IMR-90 (cell line): ENCODE measurements at regions not wholly inside any gene's neighbourhood (a gene's known extent, or its start where the extent isn't known, plus 50 kb on each side); places are given as distances from the start of the nearest gene placed in this dataset.

Experiments used
- CEBPB ChIP-seq: IDR thresholded peaks from 2 replicates; pipeline ENCODE4 v1.6.1; 2012; ENCODE audit warnings: low read depth, low read length, improper control_type of control experiment
- FOS ChIP-seq: fragments of 150-350 bp; IDR thresholded peaks from 2 replicates; pipeline ENCODE4 v1.6.1; 2016; ENCODE audit warnings: low read depth, low read length
- MAFK ChIP-seq: IDR thresholded peaks from 2 replicates; pipeline ENCODE4 v1.6.1; 2012; ENCODE audit warnings: low read depth, low read length, improper control_type of control experiment
- MAZ ChIP-seq: IDR thresholded peaks from 2 replicates; pipeline ENCODE4 v1.6.1; 2012; ENCODE audit warnings: low read depth, mild to moderate bottlenecking, low read length, improper control_type of control experiment, moderate library complexity, borderline replicate concordance
- MXI1 ChIP-seq: IDR thresholded peaks from 2 replicates; pipeline ENCODE4 v1.6.1; 2012; ENCODE audit warnings: low read depth, mild to moderate bottlenecking, low read length, moderate library complexity, borderline replicate concordance
- NFE2L2 ChIP-seq: fragments of 150-350 bp; IDR thresholded peaks from 2 replicates; pipeline ENCODE4 v1.6.1; 2016; ENCODE audit warnings: low read depth, mild to moderate bottlenecking, low read length
- POLR2A ChIP-seq: IDR thresholded peaks from 2 replicates; pipeline ENCODE4 v1.6.1; 2012; ENCODE audit warnings: mild to moderate bottlenecking, low read depth, low read length
- RAD21 ChIP-seq: IDR thresholded peaks from 2 replicates; pipeline ENCODE4 v1.6.1; 2012; ENCODE audit warnings: low read length, improper control_type of control experiment
- TF ChIP-seq, protein P1 (sequence below): conservative IDR thresholded peaks from 2 replicates; pipeline ENCODE4 v1.5.1; 2012; ENCODE audit warnings: mild to moderate bottlenecking, low read depth, low read length, improper control_type of control experiment
- TF ChIP-seq, protein P2 (sequence below): fragments of 150-350 bp; IDR thresholded peaks from 2 replicates; pipeline ENCODE4 v1.6.1; 2017; ENCODE audit warnings: mild to moderate bottlenecking, antibody characterized with exemption, low read length, low read depth

DNA sequence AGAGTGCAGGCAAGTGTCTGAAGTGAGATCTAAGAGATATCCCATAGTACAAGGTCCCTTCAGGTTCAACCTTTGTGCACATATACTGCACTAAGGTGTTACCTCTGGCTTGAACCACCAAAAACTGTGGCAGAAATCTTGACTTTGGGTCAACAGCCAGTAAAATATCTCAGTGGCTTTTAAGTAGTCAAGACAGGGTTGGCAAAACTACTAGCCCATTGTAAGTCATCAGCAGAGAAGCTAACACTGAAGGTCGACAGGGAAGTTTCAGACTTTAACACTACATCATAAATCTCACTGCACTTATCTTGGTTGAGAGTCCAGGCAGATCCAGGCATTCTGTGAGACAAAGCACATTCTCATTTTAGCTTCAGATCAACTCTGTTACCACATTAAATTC is 1684.7 kb downstream of the HACE1 start:
- TF ChIP-seq, protein P1, sequence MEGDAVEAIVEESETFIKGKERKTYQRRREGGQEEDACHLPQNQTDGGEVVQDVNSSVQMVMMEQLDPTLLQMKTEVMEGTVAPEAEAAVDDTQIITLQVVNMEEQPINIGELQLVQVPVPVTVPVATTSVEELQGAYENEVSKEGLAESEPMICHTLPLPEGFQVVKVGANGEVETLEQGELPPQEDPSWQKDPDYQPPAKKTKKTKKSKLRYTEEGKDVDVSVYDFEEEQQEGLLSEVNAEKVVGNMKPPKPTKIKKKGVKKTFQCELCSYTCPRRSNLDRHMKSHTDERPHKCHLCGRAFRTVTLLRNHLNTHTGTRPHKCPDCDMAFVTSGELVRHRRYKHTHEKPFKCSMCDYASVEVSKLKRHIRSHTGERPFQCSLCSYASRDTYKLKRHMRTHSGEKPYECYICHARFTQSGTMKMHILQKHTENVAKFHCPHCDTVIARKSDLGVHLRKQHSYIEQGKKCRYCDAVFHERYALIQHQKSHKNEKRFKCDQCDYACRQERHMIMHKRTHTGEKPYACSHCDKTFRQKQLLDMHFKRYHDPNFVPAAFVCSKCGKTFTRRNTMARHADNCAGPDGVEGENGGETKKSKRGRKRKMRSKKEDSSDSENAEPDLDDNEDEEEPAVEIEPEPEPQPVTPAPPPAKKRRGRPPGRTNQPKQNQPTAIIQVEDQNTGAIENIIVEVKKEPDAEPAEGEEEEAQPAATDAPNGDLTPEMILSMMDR, result no peak
- TF ChIP-seq MXI1 (no peak), RAD21 (no peak), POLR2A (no peak), MAFK (no peak), NFE2L2 (no peak), CEBPB (no peak), FOS (no peak), MAZ (no peak)
- TF ChIP-seq, protein P2, sequence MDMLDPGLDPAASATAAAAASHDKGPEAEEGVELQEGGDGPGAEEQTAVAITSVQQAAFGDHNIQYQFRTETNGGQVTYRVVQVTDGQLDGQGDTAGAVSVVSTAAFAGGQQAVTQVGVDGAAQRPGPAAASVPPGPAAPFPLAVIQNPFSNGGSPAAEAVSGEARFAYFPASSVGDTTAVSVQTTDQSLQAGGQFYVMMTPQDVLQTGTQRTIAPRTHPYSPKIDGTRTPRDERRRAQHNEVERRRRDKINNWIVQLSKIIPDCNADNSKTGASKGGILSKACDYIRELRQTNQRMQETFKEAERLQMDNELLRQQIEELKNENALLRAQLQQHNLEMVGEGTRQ, result no peak
